Stimulated activated CD4-positive, alpha-beta T cell treated with anti-CD3 and anti-CD28 coated beads, TNF-alpha, amount 100 ng/mL, for 1 hour (primary cell): ENCODE measurements at regions not wholly inside any gene's neighbourhood (a gene's known extent, or its start where the extent isn't known, plus 50 kb on each side); places are given as distances from the start of the nearest gene placed in this dataset.
"Not testable (repeated sequence)": the region's sequence is repeated elsewhere in the genome, so short reads cannot be mapped to it uniquely, and the experiment has no call there.

Source experiments
- DNase-seq, 3 donors: peaks; one replicate each; pipeline ENCODE4 v3.0.0-alpha.2; 2020; ENCODE audit warnings: low read depth in 3 of 3, low spot score in 1 of 3

GRCh38 chr2:87505909-87506308 is 242.0 kb upstream of the PLGLB2 start:
- DNase-seq: not testable (repeated sequence)

GRCh38 chr2:87507378-87508348 is 240.2 kb upstream of the PLGLB2 start:
- not testable (repeated sequence) for DNase-seq

DNA sequence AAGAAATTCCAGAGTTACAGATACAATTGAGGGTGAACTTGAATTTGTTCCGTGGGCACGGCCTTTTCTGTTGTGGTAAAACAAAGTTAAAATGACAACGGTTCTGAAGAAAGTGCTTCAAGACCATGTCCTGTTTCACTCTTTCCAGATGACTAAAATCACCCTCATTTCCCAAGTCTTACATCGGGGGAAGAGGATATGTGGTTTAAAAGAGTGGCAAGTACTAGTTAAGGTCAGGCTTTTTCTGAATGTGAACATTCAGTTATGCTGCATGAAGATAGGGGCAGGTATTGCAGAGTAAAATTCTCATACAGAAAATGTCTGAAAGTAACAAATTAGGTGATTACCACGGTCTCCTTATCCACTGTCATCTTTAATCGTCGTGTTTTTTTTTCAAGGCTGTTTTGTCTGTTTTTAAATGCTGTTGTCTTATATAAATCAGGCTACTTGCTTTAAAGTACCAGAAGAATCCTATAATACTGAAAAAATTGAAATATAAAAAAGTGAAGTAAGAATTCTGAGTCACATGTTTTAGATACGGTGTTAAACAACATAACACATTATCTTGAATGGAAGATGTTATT is 236.6 kb upstream of the PLGLB2 start:
- DNase-seq: not testable (repeated sequence)

DNA sequence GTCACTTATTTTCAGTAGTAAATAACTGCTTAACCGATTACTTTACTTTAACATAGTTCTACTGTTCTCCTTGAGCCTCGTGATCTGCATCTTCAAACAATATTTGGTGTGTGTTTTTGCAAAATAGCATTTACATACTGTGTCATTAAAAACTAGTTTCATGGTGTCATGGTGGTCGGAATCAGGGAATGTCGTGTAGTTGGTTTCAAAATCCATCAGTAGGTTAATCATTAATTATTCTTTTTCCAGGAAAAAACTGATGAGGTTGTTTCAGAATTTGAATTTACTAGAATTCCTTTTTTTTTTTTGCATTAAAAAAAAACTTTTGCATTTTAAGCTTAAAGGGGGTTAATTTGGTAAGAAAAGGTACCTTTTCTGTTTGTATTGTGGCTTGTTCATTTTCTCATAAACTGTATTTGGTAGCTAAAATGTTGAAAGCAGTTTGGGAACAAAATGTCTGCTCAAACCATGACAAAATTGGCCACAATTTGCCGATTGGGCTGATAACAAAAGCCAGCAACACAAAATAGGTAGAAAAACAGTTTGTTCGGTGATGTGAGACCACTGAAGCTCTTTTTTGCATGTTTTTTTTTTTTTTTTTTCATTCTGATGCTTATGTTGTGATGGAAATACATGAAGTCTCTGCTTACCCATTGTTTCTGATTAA is 234.9 kb upstream of the PLGLB2 start:
- DNase-seq: not testable (repeated sequence)

DNA sequence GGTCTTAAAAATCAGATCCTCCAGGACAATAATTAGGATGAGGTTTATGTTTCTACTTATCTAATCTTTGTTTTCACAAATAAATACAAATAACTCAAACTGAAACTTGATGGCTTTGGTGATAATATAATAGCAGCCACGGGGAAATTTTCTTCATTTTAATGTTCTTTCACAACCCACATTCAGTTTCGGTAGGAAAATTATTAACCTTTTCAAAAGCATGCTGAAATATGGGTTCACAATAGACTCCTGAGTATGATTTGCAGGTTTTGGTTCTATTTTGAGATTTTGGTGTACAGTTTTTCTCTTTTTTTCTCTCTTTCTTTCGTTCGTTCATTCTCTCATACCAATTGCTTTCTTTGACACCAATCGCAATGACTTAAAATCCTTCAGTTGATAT is 233.9 kb upstream of the PLGLB2 start:
- not testable (repeated sequence) for DNase-seq

DNA sequence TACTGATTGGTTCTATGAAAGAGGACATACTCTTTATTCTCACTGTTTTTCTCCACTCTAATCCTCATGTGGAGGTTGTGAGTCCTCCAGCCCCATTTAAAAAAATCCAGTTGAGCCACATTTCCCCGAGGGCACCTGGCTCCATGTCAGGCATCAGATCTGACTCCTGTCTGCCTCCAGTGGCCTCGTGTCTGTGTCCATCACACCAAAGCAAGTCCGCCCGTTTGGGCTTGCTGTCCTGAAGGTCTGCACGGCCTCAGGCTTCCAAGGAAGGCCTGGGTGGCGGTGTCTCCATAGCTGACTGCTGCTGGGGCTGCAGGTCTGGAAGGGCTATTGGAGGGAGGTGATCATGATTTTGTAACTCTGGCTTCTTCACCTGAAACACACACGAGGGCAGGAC is 233.4 kb upstream of the PLGLB2 start:
- DNase-seq: not testable (repeated sequence)

GRCh38 chr2:87515226-87515625 is 232.7 kb upstream of the PLGLB2 start:
- not testable (repeated sequence) for DNase-seq

DNA sequence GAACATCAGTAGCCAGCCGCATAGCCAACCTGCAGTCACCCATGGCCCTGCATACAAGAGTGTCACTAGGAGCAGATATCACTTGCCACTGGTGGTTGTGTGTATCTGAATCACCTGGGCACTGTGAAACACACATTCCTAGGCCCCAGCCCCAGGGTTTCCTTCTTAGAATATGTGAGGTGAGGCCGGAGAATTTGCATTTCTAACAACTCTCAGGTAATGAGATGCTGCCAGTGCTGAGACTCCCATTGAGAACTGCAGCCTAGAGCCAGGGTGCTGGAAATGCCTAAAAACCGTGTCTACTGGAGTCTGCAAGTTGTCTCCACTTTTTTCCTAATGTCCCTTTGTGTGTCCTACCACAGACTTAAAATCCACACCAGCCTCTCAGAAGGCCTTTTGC is 232.0 kb upstream of the PLGLB2 start:
- not testable (repeated sequence) for DNase-seq

- DNase-seq: not testable (repeated sequence)
Observed at GRCh38 chr2:87516369-87516967, 231.4 kb upstream of the PLGLB2 start.

DNA sequence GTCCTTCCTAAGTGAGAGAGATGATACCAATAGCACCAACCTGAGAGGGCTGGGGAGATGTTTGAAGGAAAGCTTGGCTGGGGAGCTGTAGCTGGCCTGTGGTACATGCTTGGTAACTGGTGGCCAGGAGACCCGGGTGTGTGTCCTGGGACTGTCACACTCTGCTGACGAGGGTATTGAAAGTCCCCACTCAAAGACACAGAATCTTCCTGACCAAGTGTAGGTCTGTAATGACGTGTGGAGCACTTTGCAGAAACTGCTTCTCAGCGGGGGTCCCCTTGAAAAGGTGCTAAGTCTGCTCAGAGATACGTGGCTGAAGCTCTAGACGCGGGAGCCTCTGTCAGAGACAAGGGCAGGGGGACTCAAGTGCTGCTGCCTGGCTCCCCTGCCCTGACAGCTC is 230.4 kb upstream of the PLGLB2 start:
- DNase-seq: not testable (repeated sequence)

- DNase-seq: not testable (repeated sequence)
Observed at GRCh38 chr2:87518066-87518465, 229.8 kb upstream of the PLGLB2 start.

GRCh38 chr2:87518547-87518946 is 229.3 kb upstream of the PLGLB2 start:
- not testable (repeated sequence) for DNase-seq

DNA sequence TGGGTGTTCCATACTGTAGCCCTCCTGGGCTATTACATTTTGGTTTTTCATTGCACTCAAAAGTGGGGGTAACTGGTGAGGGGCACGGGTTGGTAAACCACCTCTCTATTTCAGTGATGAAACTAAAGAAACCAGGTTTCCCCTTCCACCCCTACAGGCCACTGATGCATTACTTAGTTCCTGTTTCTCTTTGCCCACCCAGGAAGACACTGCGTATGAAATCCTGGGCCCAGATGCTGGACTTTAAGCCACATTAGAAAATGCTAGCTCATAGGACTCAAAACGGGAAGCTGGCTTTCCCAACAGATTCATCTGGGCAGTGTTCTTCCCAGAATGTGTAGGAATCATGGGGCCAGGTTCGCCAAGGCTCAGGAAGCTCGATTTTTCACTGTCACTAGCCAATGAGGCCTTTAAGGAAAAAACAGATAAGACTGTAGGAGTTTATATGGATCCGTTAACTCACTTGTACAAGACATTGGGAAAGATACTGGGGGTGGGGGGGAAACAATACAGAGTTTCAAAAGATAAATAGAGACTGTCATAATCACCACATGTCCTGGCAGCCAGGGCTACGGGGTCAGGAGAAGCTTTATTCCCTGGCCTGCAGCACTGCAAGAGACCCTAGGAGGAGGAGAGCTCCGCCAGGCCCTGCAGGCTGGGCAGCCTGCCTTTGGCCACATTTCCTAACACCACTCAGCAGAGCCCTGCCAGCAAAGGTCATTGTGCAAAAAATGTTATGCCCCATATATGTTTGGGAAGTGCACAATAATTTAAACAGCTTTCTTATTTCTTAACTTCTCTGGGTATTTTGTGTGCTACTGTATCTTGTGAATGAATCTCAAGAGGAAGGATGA is 228.5 kb upstream of the PLGLB2 start:
- DNase-seq: not testable (repeated sequence)

DNA sequence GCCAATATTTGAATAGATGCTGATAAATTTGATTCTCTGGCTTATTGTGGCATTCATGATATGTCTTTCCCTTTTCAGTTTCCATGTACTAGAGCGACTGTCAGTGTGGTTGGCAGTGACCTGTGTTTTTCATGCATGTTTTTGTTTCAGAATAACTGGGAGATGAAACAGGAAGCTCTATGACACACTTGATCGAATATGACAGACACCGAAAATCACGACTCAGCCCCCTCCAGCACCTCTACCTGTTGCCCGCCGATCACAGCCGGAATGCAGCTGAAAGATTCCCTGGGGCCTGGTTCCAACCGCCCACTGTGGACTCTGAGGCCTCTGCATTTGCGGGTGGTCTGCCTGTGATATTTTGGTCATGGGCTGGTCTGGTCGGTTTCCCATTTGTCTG is 226.8 kb upstream of the PLGLB2 start:
- peak in 1 of 3 donors; percentile 45 for DNase-seq

GRCh38 chr2:87521489-87521888 is 226.4 kb upstream of the PLGLB2 start:
- DNase-seq: not testable (repeated sequence)

GRCh38 chr2:87524619-87525188 is 223.2 kb upstream of the PLGLB2 start:
- DNase-seq: not testable (repeated sequence)

DNA sequence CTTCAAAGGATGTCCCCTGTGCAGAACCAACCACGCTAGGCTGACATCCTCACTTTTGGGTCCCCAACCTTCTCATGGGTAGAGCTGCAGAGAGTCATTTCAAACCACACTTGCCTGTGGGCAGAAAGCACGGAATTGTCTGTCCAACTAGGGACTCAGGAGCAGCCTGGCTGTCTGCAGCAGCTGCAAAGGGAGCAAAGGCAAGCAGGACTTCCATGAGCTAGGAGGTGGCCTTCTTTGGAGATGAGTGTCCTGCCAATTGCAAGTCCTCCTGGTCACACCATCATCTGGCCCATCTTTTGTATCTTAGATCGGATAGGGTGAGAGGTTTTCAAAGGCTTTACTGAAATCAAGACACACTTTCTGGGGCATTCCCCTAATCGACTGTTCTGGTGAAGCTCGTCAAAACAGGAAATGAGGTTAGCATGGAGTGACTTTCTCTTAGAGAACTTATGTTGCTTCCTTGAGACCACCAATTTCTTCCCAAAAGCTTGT is 222.3 kb upstream of the PLGLB2 start:
- not testable (repeated sequence) for DNase-seq

DNA sequence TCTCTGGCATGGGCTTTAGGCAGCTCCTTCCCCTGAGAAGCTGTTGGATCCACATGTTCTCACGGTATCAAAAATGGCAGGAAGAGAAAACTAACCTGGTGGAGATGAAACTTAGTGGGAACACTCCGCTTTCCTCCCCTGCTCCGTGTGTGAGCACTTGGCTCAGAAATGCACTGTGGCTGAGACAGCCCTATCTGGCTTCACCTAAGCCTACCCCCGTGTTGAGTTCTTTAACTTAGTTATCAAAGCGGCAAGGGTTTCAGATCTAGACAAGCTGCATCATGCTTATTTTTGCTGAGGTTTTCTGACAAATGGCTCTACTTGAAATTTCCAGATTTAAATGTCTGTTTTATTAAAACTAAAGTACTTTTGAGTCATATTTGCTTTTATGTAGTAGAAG is 221.6 kb upstream of the PLGLB2 start:
- DNase-seq: not testable (repeated sequence)

DNA sequence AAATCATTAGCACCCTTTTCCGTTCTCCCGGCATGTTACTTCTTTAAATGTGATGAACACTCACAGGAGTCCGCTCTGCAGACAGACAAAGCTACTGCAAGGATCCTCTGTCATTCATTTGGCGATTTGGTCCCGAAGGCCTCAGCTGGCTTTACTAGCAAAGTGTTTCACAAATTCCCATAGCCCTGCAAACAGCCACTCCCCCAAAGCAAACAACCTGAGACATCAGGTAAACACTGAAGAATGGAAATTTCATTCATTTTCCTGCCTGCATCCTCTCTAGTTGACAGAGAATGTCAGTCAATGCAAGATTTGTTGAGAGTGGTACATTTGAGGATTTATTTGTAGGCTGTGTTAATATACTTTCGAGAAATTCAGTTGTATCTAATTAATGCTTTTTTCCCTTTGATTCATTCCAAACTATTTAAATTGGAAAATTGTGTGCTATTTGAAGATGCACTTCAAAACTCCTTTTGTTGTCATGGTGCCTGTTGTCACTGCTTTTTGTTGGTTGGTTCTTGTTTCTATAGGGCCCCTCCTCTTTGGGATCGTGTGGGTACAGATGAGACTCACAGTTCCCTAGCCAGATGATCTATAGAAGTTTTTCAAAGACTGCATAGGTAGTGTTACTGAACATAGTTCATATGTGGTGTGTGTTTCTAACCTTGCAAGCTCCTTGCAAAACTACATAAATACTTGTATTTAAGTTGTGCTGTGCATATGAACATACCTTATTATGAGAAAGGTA is 215.7 kb upstream of the PLGLB2 start:
- DNase-seq: not testable (repeated sequence)
